ENCODE measurements at regions not wholly inside any gene's neighbourhood (a gene's known extent, or its start where the extent isn't known, plus 50 kb on each side); places are given as distances from the start of the nearest gene placed in this dataset.

DNA sequence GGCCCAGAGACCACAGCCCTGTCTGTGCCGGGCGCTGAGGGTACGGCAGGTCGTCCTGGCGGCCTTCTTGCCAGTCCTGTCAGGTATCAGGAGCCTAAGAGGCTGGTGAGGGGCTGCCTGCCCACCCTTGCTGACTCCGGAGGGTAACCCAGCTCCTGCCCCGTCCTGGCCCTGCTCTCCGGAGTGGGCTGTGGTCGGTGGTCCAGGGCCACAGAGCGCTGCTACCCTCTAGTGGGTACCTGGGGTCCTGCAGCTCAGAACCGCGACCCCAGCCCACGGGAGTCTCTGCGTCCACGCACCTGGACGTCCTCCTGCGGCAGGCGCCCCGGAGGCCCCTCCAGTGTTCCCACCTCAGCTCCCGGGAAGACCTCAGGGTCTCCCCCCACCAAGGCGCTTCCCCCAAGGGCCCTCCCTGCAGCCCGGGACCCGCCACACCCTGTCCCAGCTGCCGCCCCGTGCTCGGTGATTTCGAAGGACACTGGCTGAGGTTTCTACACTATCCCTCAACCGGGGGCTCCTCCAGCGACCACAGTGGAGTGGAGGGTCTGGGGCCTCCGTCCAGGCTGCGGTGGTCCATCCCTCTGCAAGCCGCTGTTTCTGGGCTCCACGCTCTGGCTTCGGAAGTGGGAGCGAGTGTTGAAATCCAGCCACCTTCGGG lies 75.9 kb upstream of the FBRSL1 start:
- peak; percentile 69 for DNase-seq (ENCODE audit: low spot score)
- Histone ChIP-seq H3K27me3 (peaks cover 50% of the 10 kb centered on the region), H3K9me3 (ENCODE audit: low read depth) (no peaks in the 10 kb centered on the region), H3K9ac (no peak overlapping the region), H3K79me2 (ENCODE audit: low read depth) (no peaks in the 10 kb centered on the region), H3K27ac (no peak overlapping the region), H3K4me3 (no peak overlapping the region), H4K20me1 (ENCODE audit: low read depth) (peaks cover 7% of the 10 kb centered on the region), H3K4me1 (peaks cover 3% of the 10 kb centered on the region), H3F3A (ENCODE audit: low read depth) (no peaks in the 10 kb centered on the region), H3K36me3 (no peaks in the 10 kb centered on the region), H2AFZ (replicated peaks) (no peak overlapping the region), H3K4me2 (no peak overlapping the region)
- TF ChIP-seq EZH2 (IDR thresholded peaks at IDR 0.05) (no peak), EZH2phosphoT487 (IDR thresholded peaks at IDR 0.05) (no peak), CTCF (IDR thresholded peaks at IDR 0.05) (peak; percentile 76)
- H3K36me3 Mint-ChIP-seq, result no peaks in the 10 kb centered on the region
- H3K27me3 Mint-ChIP-seq (ENCODE audit: insufficient read depth, low read depth), result peaks cover 27% of the 10 kb centered on the region
- peaks cover 14% of the 10 kb centered on the region for H3K4me1 Mint-ChIP-seq
- no peak overlapping the region for H3K27ac Mint-ChIP-seq
- H3K9me3 Mint-ChIP-seq, result peaks cover 5% of the 10 kb centered on the region
- H3K4me3 Mint-ChIP-seq, result no peak overlapping the region

- H3K27me3 Mint-ChIP-seq (ENCODE audit: insufficient read depth, low read depth), result peaks cover 12% of the 10 kb centered on the region
- peak overlapping the region; percentile 57 for H3K27ac Mint-ChIP-seq
- H3K4me3 Mint-ChIP-seq, result peak overlapping the region; percentile 41
Measured at GRCh38 chr12:132411457-132411856, 78.5 kb upstream of the FBRSL1 start.

DNA sequence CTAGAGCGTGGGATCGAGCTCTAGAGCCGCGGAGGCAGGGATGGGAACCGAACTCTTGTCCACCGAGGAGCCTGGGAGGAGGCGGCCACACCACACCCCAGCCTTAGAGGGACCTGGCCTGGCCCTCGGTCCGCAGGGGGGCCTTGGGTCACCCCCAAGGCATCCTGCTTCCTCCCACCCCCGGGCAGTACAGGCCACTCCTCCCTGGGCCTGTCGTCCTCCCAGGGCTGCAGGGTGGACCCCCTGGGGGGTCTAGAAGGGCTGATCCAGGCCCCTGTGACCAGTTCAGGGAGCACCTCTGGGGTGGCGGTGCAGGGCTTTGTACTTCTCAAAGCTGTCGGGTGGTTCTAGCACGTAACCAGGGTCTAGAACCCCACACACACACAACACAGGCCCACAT lies 79.1 kb upstream of the FBRSL1 start:
- no peak for TF ChIP-seq EZH2phosphoT487 (IDR thresholded peaks at IDR 0.05)
- TF ChIP-seq CTCF (IDR thresholded peaks at IDR 0.05), result no peak
- TF ChIP-seq EZH2 (IDR thresholded peaks at IDR 0.05), result no peak
- Mint-ChIP-seq H3K9me3 (peaks cover 5% of the 10 kb centered on the region), H3K27ac (no peak overlapping the region), H3K4me3 (no peak overlapping the region), H3K27me3 (ENCODE audit: insufficient read depth, low read depth) (peaks cover 11% of the 10 kb centered on the region), H3K4me1 (peaks cover 2% of the 10 kb centered on the region), H3K36me3 (no peaks in the 10 kb centered on the region)
- Histone ChIP-seq H3K36me3 (no peaks in the 10 kb centered on the region), H2AFZ (replicated peaks) (no peak overlapping the region), H4K20me1 (ENCODE audit: low read depth) (peaks cover 7% of the 10 kb centered on the region), H3F3A (ENCODE audit: low read depth) (no peaks in the 10 kb centered on the region), H3K4me3 (no peak overlapping the region), H3K4me1 (peaks cover 2% of the 10 kb centered on the region), H3K27ac (no peak overlapping the region), H3K9ac (no peak overlapping the region), H3K9me3 (ENCODE audit: low read depth) (no peaks in the 10 kb centered on the region), H3K4me2 (no peak overlapping the region), H3K27me3 (peaks cover 48% of the 10 kb centered on the region), H3K79me2 (ENCODE audit: low read depth) (no peaks in the 10 kb centered on the region)
- DNase-seq (ENCODE audit: low spot score), result no peak

More at GRCh38 chr12:132411457-132411856, 78.5 kb upstream of the FBRSL1 start:
- peaks cover 7% of the 10 kb centered on the region for H4K20me1 ChIP-seq (ENCODE audit: low read depth)
- Mint-ChIP-seq H3K9me3 (peaks cover 5% of the 10 kb centered on the region), H3K4me1 (peaks cover 2% of the 10 kb centered on the region), H3K36me3 (no peaks in the 10 kb centered on the region)
- no peak overlapping the region for H3K4me2 ChIP-seq
- no peaks in the 10 kb centered on the region for H3K4me1 ChIP-seq
- no peaks in the 10 kb centered on the region for H3K79me2 ChIP-seq (ENCODE audit: low read depth)
- no peaks in the 10 kb centered on the region for H3K9me3 ChIP-seq (ENCODE audit: low read depth)
- H3K27ac ChIP-seq, result no peak overlapping the region
- TF ChIP-seq EZH2phosphoT487 (IDR thresholded peaks at IDR 0.05) (no peak), CTCF (IDR thresholded peaks at IDR 0.05) (no peak), EZH2 (IDR thresholded peaks at IDR 0.05) (no peak)
- no peak overlapping the region for H2AFZ ChIP-seq (replicated peaks)
- H3F3A ChIP-seq (ENCODE audit: low read depth), result no peaks in the 10 kb centered on the region
- no peak overlapping the region for H3K9ac ChIP-seq
- H3K27me3 ChIP-seq, result peaks cover 48% of the 10 kb centered on the region
- H3K4me3 ChIP-seq, result no peak overlapping the region
- no peak for DNase-seq (ENCODE audit: low spot score)
- no peaks in the 10 kb centered on the region for H3K36me3 ChIP-seq
